HEK293T (cell line): ENCODE measurements at regions not wholly inside any gene's neighbourhood (a gene's known extent, or its start where the extent isn't known, plus 50 kb on each side); places are given as distances from the start of the nearest gene placed in this dataset.
A peak's percentile ranks its signal among the peaks of the same experiment; 100 is the strongest.

Experiments
- CTCF ChIA-PET: fragments of 350-600 bp; formaldehyde crosslinking; extraction: SDS; loops from one replicate; lab custom pipeline; 2021; ENCODE audit warnings: antibody characterized with exemption, inconsistent platforms; lab: Yijun Ruan, JAX
- POLR2A ChIA-PET: fragments of 350-600 bp; formaldehyde crosslinking; extraction: SDS; loops from one replicate; lab custom pipeline; 2020; ENCODE audit warnings: antibody characterized with exemption, inconsistent platforms; lab: Yijun Ruan, JAX
- DNase-seq: peaks from one replicate; pipeline ENCODE4 v3.0.0; 2012; ENCODE audit warnings: mixed read lengths; ENCODE audit errors: extremely low spot score
- ARNT ChIP-seq: fragments of 450-650 bp; IDR thresholded peaks from 2 replicates; pipeline ENCODE4 v1.6.1; 2017; ENCODE audit warnings: mild to moderate bottlenecking
- BHLHE40 ChIP-seq: fragments of 450-650 bp; IDR thresholded peaks from 2 replicates; pipeline ENCODE4 v1.6.1; 2016; ENCODE audit warnings: mild to moderate bottlenecking, moderate library complexity, borderline replicate concordance
- CTBP1 ChIP-seq: fragments of 450-650 bp; IDR thresholded peaks from 2 replicates; pipeline ENCODE4 v1.6.1; 2016; ENCODE audit warnings: borderline replicate concordance
- ELF4 ChIP-seq: fragments of 450-650 bp; IDR thresholded peaks from 2 replicates; pipeline ENCODE4 v1.6.1; 2017; ENCODE audit warnings: antibody characterized with exemption
- FOXA1 ChIP-seq: fragments of 450-650 bp; IDR thresholded peaks from 2 replicates; pipeline ENCODE4 v1.6.1; 2016; ENCODE audit warnings: mild to moderate bottlenecking
- FOXK2 ChIP-seq: fragments of 450-650 bp; IDR thresholded peaks from 2 replicates; pipeline ENCODE4 v1.6.1; 2016; ENCODE audit warnings: mild to moderate bottlenecking
- FOXM1 ChIP-seq: fragments of 450-650 bp; IDR thresholded peaks from 2 replicates; pipeline ENCODE4 v1.6.1; 2017; ENCODE audit warnings: mild to moderate bottlenecking, borderline replicate concordance
- HDGF ChIP-seq: fragments of 450-650 bp; IDR thresholded peaks from 2 replicates; pipeline ENCODE4 v1.6.1; 2017; ENCODE audit warnings: antibody characterized with exemption, borderline replicate concordance
- L3MBTL2 ChIP-seq: fragments of 450-650 bp; conservative IDR thresholded peaks from 2 replicates; pipeline ENCODE4 v1.6.1; 2016; ENCODE audit warnings: mild to moderate bottlenecking
- LEF1 ChIP-seq: fragments of 450-650 bp; IDR thresholded peaks from 2 replicates; pipeline ENCODE4 v1.6.1; 2017; ENCODE audit warnings: mild to moderate bottlenecking, borderline replicate concordance
- NFRKB ChIP-seq: fragments of 450-650 bp; IDR thresholded peaks from 2 replicates; pipeline ENCODE4 v1.6.1; 2016; ENCODE audit warnings: mild to moderate bottlenecking, moderate library complexity
- SP1 ChIP-seq: fragments of 450-650 bp; IDR thresholded peaks from 2 replicates; pipeline ENCODE4 v1.6.1; 2017
- SUZ12 ChIP-seq: fragments of 450-650 bp; IDR thresholded peaks from 2 replicates; pipeline ENCODE4 v1.6.1; 2016; ENCODE audit warnings: mild to moderate bottlenecking
- TARDBP ChIP-seq: fragments of 450-650 bp; IDR thresholded peaks from 2 replicates; pipeline ENCODE4 v1.6.1; 2016
- ZNF384 ChIP-seq: fragments of 450-650 bp; IDR thresholded peaks from 2 replicates; pipeline ENCODE4 v1.6.1; 2016
- TF ChIP-seq, protein P1 (sequence below): fragments of 450-650 bp; IDR thresholded peaks from 2 replicates; pipeline ENCODE4 v1.6.1; 2016

- POLR2A ChIA-PET, result no interaction called here
- TF ChIP-seq, protein P1, sequence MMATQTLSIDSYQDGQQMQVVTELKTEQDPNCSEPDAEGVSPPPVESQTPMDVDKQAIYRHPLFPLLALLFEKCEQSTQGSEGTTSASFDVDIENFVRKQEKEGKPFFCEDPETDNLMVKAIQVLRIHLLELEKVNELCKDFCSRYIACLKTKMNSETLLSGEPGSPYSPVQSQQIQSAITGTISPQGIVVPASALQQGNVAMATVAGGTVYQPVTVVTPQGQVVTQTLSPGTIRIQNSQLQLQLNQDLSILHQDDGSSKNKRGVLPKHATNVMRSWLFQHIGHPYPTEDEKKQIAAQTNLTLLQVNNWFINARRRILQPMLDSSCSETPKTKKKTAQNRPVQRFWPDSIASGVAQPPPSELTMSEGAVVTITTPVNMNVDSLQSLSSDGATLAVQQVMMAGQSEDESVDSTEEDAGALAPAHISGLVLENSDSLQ, result no peak
- no peak for DNase-seq
- CTCF ChIA-PET, result no interaction called here
These were observed 101.4 kb upstream of the KCNK1 start for GRCh38 chr1:233512538-233512937.

DNA sequence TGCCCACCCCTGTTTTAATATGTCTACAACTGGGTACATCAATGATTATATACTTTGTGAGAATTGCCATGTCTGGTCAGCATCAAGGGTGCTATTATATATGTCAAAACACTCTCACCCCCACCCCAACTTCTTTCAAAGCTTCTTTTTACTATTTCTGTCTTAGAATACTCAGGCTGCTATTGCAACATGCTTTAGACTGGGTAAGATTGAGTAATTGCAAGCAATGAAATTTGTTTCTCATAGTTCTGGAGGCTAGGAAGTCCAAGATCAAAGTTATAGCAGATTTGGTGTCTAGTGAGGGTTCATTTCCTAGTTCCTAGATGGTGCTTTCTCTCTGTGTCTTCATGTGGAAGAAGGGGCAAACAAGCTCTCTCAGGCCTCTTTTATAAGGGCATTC, 100.5 kb upstream of the KCNK1 start:
- TF ChIP-seq L3MBTL2 (no peak), ZNF384 (no peak), FOXA1 (no peak), NFRKB (no peak), SUZ12 (no peak), CTBP1 (no peak), HDGF (no peak), SP1 (no peak), LEF1 (no peak), TARDBP (no peak), BHLHE40 (no peak), FOXM1 (no peak), ARNT (no peak), FOXK2 (no peak), ELF4 (no peak)
- TF ChIP-seq, protein P1, result no peak
- POLR2A ChIA-PET, result no interaction called here
- no peak for DNase-seq
- CTCF ChIA-PET, result no interaction called here

DNA sequence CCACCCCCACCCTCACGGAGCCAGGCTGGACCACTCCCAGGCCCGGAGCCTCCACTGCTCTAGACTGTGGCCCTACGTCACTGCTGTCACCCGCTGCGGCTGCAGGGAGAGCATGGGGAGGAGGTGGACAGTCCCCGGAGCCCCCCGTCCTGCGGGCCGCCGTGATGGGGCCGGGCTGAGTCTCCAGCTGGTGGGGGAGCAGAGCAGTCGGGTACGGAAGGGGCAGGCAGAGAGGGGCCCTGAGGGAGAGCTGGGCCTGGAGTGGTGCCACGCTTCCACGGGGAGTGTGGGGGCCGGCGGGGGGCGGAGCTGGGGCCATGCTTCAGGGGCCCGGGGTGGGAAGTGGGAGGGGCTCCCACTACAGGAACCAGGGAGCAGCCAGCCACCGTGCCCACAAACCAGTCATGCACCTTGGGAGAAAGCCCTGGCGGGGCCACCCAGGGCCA, 98.9 kb upstream of the KCNK1 start:
- ChIA-PET POLR2A (no interaction called here), CTCF (no interaction called here)
- TF ChIP-seq NFRKB (no peak), FOXK2 (no peak), CTBP1 (no peak), ARNT (no peak), LEF1 (no peak), FOXM1 (no peak), L3MBTL2 (no peak), ELF4 (no peak), SP1 (no peak), ZNF384 (no peak), TARDBP (no peak), FOXA1 (no peak), SUZ12 (no peak), BHLHE40 (no peak), HDGF (no peak)
- TF ChIP-seq, protein P1, result no peak
- no peak for DNase-seq

DNA sequence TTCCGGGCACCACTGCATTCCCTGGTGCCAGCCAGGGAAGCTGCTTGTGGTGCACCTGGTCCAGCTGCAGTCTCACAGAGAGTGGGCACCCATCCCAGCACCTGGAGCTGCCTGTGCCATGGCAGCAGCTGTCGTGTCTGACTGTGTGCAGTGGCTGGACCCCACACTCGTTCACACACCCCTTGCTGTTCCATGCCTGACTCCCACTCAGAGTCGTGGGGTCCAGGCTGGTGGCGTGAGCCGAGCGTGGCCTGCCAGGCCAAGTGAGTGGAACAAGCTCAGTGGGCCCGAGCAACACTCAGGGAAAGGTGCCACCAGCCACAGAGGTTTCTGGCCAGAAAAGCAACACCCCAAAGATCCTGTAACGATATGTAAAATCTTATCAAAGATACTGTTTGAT, 97.2 kb upstream of the KCNK1 start:
- DNase-seq, result no peak
- ChIA-PET CTCF (no interaction called here), POLR2A (no interaction called here)
- TF ChIP-seq, protein P1, result no peak
- TF ChIP-seq NFRKB (no peak), FOXA1 (no peak), FOXM1 (no peak), L3MBTL2 (no peak)

DNA sequence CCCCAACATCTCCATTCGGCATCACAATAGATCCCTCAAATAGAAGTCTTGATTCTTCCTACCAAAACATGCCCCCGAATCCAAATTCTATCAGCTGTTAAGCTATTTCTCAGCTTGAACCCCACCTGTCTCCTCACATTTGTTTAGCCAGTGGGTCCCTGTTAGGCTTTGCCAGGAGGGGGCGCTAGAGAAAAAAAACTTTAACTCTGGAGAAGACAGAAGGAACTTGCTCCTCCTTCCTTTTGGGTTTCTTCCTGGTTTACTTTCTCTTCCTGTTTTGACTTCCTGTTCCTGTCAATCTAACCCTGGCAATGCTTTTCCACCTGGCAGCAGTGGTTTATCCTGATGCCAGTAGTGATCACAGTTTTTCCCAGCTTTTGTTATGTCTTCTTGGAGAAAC, 95.6 kb upstream of the KCNK1 start:
- POLR2A ChIA-PET, result no interaction called here
- CTCF ChIA-PET, result interaction anchor here (0.6 to 1.0 kb wide), 8 partner anchors 9 to 383 kb away, joined by 3 to 7 read pairs (median 3); no protein-coding TSS in a partner anchor
- TF ChIP-seq, protein P1, result peak; percentile 44; the same call in 1 of the 2 replicates
- TF ChIP-seq ARNT (no peak), LEF1 (no peak), ELF4 (0 out of 2 replicates have a peak, but pooled peaks have one; percentile 33), FOXA1 (no peak), ZNF384 (no peak)
- peak; percentile 60 for DNase-seq
